D721Med (cell line): ENCODE measurements at regions not wholly inside any gene's neighbourhood (a gene's known extent, or its start where the extent isn't known, plus 50 kb on each side); places are given as distances from the start of the nearest gene placed in this dataset.

Experiments
- DNase-seq: peaks from one replicate; pipeline ENCODE4 v3.0.0; 2011; ENCODE audit warnings: low spot score; ENCODE audit not compliant: insufficient read length
- FAIRE-seq: peaks from 2 replicates; lab custom pipeline; 2011; peaks lifted over from hg19 to GRCh38; lab: Jason Lieb, UNC
- CTCF ChIP-seq: IDR thresholded peaks from 2 replicates; pipeline ENCODE4 v1.5.1; 2012; ENCODE audit warnings: mild to moderate bottlenecking, control low read depth; ENCODE audit not compliant: insufficient read depth; ENCODE audit errors: missing control alignments

DNA sequence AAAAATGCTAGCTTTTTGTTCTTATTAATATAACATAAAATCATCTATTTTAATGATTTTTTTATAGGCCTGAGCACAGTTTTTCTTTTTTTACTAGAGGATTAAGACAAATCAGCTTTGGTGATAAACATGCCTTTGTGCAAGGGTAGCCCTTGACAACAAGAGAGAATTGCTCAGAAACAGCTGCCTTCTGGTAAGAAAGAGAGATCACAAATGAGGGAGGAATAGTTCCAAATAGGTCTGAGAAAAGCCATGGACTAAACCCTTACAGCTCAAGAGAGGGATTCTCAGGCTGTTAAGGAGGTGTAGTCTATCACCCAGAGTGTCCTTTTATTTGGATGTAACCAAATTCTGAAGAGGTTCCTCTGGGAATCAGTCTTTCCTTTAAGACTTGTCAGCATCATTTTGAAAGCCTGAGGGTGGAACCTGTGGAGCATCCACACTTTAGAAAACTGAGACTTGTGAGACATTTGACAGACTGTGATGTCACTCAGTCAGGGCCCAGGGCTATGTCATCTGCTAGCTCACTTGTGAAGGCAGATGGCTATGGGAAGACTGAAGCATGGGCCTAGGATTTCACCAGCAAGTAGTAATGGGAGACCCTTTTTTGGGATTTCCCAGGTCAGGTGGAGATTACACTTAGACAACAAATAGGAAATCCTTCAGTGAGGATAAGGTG, 102.9 kb upstream of the KCNAB1 start:
- no peak for FAIRE-seq
- no peak for TF ChIP-seq CTCF
- DNase-seq: no peak

DNA sequence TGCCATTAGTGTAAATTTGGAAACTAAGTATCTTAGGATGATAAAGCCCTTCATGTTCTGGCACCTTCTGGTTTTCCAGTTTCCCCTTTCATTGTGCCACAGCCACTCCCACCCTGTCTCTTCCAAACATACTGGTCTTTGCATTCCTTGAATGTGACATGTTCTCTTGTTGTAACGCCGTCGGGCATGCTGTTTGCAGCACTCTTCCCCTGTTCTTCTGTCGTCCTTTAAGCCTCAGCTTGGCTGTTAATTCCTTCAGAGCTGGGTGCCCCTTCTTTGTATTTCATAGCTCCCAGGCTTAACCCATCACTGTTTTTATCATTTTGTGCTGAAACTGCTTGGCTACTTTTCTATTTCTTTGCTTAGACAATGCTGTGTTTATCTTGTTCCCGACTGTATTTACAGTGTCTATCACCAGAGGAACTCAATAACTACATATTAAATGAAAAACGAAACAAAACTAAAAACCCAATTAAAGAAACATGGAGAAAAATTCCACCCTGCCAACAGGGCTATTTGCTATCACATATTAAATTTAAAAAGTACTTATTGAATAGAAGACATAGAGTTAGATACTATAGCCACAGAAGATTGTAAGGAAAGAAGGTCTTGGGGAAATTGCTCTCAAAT, 95.4 kb upstream of the KCNAB1 start:
- DNase-seq: no peak
- TF ChIP-seq CTCF: no peak

GRCh38 chr3:156029208-156029607, 91.2 kb upstream of the KCNAB1 start:
- no peak for TF ChIP-seq CTCF
- FAIRE-seq (no peak), DNase-seq (no peak)

More for the DNA sequence above, 95.4 kb upstream of the KCNAB1 start:
- no peak for FAIRE-seq

DNA sequence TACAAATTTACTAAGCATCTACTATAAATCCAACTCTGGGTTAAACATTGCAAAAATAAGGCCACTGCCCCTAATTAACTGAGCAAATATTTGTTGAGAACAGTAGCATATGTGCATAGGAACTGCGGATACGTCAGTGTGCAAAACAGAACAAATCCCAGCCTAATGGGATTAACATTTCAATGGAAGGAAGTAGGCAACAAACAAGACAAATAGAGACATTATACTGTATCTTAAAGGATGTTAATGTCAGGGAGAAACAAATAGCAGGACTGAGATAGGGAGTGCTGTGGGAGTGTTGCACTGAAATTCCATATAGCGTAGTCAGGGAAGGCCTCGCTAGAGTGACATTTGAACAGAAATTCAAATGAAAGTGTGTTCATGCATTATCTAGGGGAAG, 89.7 kb upstream of the KCNAB1 start:
- no peak for FAIRE-seq
- no peak for TF ChIP-seq CTCF
- no peak for DNase-seq

- TF ChIP-seq CTCF: no peak
- DNase-seq (no peak), FAIRE-seq (no peak)
Measured at GRCh38 chr3:156033428-156033827, 87.0 kb upstream of the KCNAB1 start.

GRCh38 chr3:156035158-156035557, 85.2 kb upstream of the KCNAB1 start:
- no peak for TF ChIP-seq CTCF

More at GRCh38 chr3:156035158-156035557, 85.2 kb upstream of the KCNAB1 start:
- no peak for DNase-seq
- no peak for FAIRE-seq
